H9 (cell line): ENCODE measurements at regions not wholly inside any gene's neighbourhood (a gene's known extent, or its start where the extent isn't known, plus 50 kb on each side); places are given as distances from the start of the nearest gene placed in this dataset.

ENCODE experiments used
- DNase-seq: peaks from one replicate; pipeline ENCODE4 v3.0.0-alpha.2; 2017
- H2AFZ ChIP-seq: one replicate; pipeline ENCODE4 v1.6.1; 2013; ENCODE audit warnings: mild to moderate bottlenecking, low read length, control low read depth, moderate library complexity
- H2AK5ac ChIP-seq: 2 replicates; pipeline ENCODE4 v1.6.1; 2013; ENCODE audit warnings: low read length, control low read depth, mixed read lengths; ENCODE audit not compliant: insufficient read length
- H2BK120ac ChIP-seq: one replicate; pipeline ENCODE4 v1.6.1; 2013; ENCODE audit warnings: low read depth, mild to moderate bottlenecking, low read length, control low read depth, inconsistent platforms; ENCODE audit not compliant: poor library complexity, severe bottlenecking
- H2BK12ac ChIP-seq: 2 replicates; pipeline ENCODE4 v1.6.1; 2013; ENCODE audit warnings: low read length, control low read depth, mixed read lengths, low read depth; ENCODE audit not compliant: insufficient read length
- H2BK15ac ChIP-seq: 2 replicates; pipeline ENCODE4 v1.6.1; 2013; ENCODE audit warnings: low read depth, low read length, control low read depth
- H2BK20ac ChIP-seq: one replicate; pipeline ENCODE4 v1.6.1; 2013; ENCODE audit warnings: low read depth, mild to moderate bottlenecking, low read length, control low read depth, inconsistent platforms; ENCODE audit not compliant: poor library complexity, severe bottlenecking
- H2BK5ac ChIP-seq: 2 replicates; pipeline ENCODE4 v1.6.1; 2013; ENCODE audit warnings: low read length, control low read depth, mixed read lengths; ENCODE audit not compliant: insufficient read length
- H3K14ac ChIP-seq: 2 replicates; pipeline ENCODE4 v1.6.1; 2013; ENCODE audit warnings: low read length, control low read depth; ENCODE audit not compliant: insufficient read depth
- H3K18ac ChIP-seq: 2 replicates; pipeline ENCODE4 v1.6.1; 2013; ENCODE audit warnings: low read depth, mild to moderate bottlenecking, mixed read lengths, low read length, control low read depth; ENCODE audit not compliant: insufficient read length
- H3K23ac ChIP-seq: 2 replicates; pipeline ENCODE4 v1.6.1; 2013; ENCODE audit warnings: low read length, control low read depth, mixed read lengths, low read depth; ENCODE audit not compliant: insufficient read length
- H3K23me2 ChIP-seq: 2 replicates; pipeline ENCODE4 v1.6.1; 2013; ENCODE audit warnings: low read depth, mild to moderate bottlenecking, mixed read lengths, low read length, control low read depth; ENCODE audit not compliant: insufficient read length, poor library complexity, severe bottlenecking
- H3K27ac ChIP-seq: 2 replicates; pipeline ENCODE4 v1.5.1; 2013; ENCODE audit warnings: low read length, control low read depth, mixed read lengths, low read depth; ENCODE audit not compliant: insufficient read length
- H3K27me3 ChIP-seq: 2 replicates; pipeline ENCODE4 v1.6.1; 2013; ENCODE audit warnings: low read length, control low read depth, inconsistent platforms; ENCODE audit not compliant: insufficient read depth
- H3K4ac ChIP-seq: 2 replicates; pipeline ENCODE4 v1.6.1; 2013; ENCODE audit warnings: low read depth, mild to moderate bottlenecking, control low read depth, inconsistent platforms, low read length, moderate library complexity
- H3K4me1 ChIP-seq: 2 replicates; pipeline ENCODE4 v1.6.1; 2013; ENCODE audit warnings: low read length, control low read depth, inconsistent platforms; ENCODE audit not compliant: insufficient read depth
- H3K4me2 ChIP-seq: 2 replicates; pipeline ENCODE4 v1.6.1; 2013; ENCODE audit warnings: low read length, control low read depth, mixed read lengths; ENCODE audit not compliant: insufficient read length, insufficient read depth
- H3K56ac ChIP-seq: 2 replicates; pipeline ENCODE4 v1.6.1; 2013; ENCODE audit warnings: low read depth, mild to moderate bottlenecking, mixed read lengths, low read length, control low read depth; ENCODE audit not compliant: insufficient read length
- H3K79me1 ChIP-seq: 2 replicates; pipeline ENCODE4 v1.6.1; 2013; ENCODE audit warnings: low read depth, mild to moderate bottlenecking, moderate library complexity, low read length, control low read depth, inconsistent platforms; ENCODE audit not compliant: insufficient read depth, poor library complexity, severe bottlenecking
- H3K79me2 ChIP-seq: 2 replicates; pipeline ENCODE4 v1.6.1; 2013; ENCODE audit warnings: low read length, control low read depth, inconsistent platforms; ENCODE audit not compliant: insufficient read depth
- H3K9ac ChIP-seq: 2 replicates; pipeline ENCODE4 v1.6.1; 2013; ENCODE audit warnings: low read length, control low read depth, mixed read lengths; ENCODE audit not compliant: insufficient read length; ENCODE audit errors: extremely low read depth
- H3K9me3 ChIP-seq: one replicate; pipeline ENCODE4 v1.6.1; 2013; ENCODE audit warnings: low read depth, low read length, inconsistent platforms; ENCODE audit not compliant: control insufficient read depth
- H3T11ph ChIP-seq: one replicate; pipeline ENCODE4 v1.6.1; 2013; ENCODE audit warnings: mild to moderate bottlenecking, low read length, control low read depth, inconsistent platforms
- H4K20me1 ChIP-seq: one replicate; pipeline ENCODE4 v1.6.1; 2013; ENCODE audit not compliant: control insufficient read depth, insufficient read length, insufficient read depth
- H4K5ac ChIP-seq: 2 replicates; pipeline ENCODE4 v1.6.1; 2013; ENCODE audit warnings: low read depth, mild to moderate bottlenecking, mixed read lengths, low read length, control low read depth; ENCODE audit not compliant: insufficient read length
- H4K8ac ChIP-seq: replicated peaks from 2 replicates; pipeline ENCODE4 v1.6.1; 2013; ENCODE audit warnings: low read length, control low read depth, mixed read lengths, low read depth; ENCODE audit not compliant: insufficient read length
- H4K91ac ChIP-seq: 2 replicates; pipeline ENCODE4 v1.6.1; 2013; ENCODE audit warnings: low read depth, mild to moderate bottlenecking, moderate library complexity, mixed read lengths, low read length, control low read depth; ENCODE audit not compliant: insufficient read length
- H3K27ac Mint-ChIP-seq, 3 experiments: 2 replicates in 2 of 3; 3 replicates in 1 of 3; pipeline ENCODE4 v1.8.0; 2020 to 2021; ENCODE audit warnings: mixed read lengths in 3 of 3, mild to moderate bottlenecking in 1 of 3, moderate library complexity in 1 of 3
- H3K27me3 Mint-ChIP-seq: 2 replicates; pipeline ENCODE4 v1.8.0; 2021; ENCODE audit warnings: low read depth, mild to moderate bottlenecking, moderate library complexity, mixed read lengths
- H3K36me3 Mint-ChIP-seq, 3 experiments: 2 replicates in 2 of 3; 3 replicates in 1 of 3; pipeline ENCODE4 v1.8.0; 2020 to 2021; ENCODE audit warnings: low read depth in 3 of 3, mixed read lengths in 3 of 3; ENCODE audit not compliant: insufficient read depth in 1 of 3
- H3K4me1 Mint-ChIP-seq, 2 experiments: 2 replicates each; pipeline ENCODE4 v1.8.0; 2020; ENCODE audit warnings: mixed read lengths in 2 of 2
- H3K4me3 Mint-ChIP-seq, 2 experiments: 2 replicates in 1 of 2; 3 replicates in 1 of 2; pipeline ENCODE4 v1.8.0; 2020 to 2021; ENCODE audit warnings: mild to moderate bottlenecking in 2 of 2, mixed read lengths in 2 of 2, moderate library complexity in 1 of 2
- H3K9me3 Mint-ChIP-seq, 2 experiments: 2 replicates in 1 of 2; 3 replicates in 1 of 2; pipeline ENCODE4 v1.8.0; 2020; ENCODE audit warnings: mild to moderate bottlenecking in 2 of 2, mixed read lengths in 2 of 2, moderate library complexity in 1 of 2
- CTCF ChIP-seq: fragments of 200-600 bp; sonication (generic); conservative IDR thresholded peaks from 3 replicates; pipeline ENCODE4 v1.8.0; 2021; ENCODE audit warnings: antibody characterized with exemption, mild to moderate bottlenecking
- WGBS: extraction: QIAGEN DNeasy Blood & Tissue Kit; methylation state at CpG from one replicate; pipeline ENCODE4 v1.1.7; 2013; ENCODE audit warnings: missing lambda C conversion rate, low lambda C conversion rate, mixed read lengths; ENCODE audit not compliant: insufficient read length; ENCODE audit errors: extremely low coverage; 5-methylcytosine and 5-hydroxymethylcytosine counted together

GRCh38 chr16:82542714-82543113 is 84.1 kb upstream of the CDH13 start:
- Histone ChIP-seq H2BK120ac (no peak overlapping the region), H3K79me1 (no peaks in the 10 kb centered on the region), H3K56ac (no peak overlapping the region), H4K5ac (no peak overlapping the region), H2AK5ac (no peak overlapping the region), H3K4me1 (peaks cover 3% of the 10 kb centered on the region; the same call in 1 of the 2 replicates), H2AFZ (no peak overlapping the region), H3K27ac (no peak overlapping the region), H3K9me3 (no peaks in the 10 kb centered on the region), H2BK12ac (no peak overlapping the region), H4K20me1 (no peaks in the 10 kb centered on the region), H3K23ac (no peak overlapping the region), H3K18ac (no peak overlapping the region), H3K4ac (no peak overlapping the region), H3K14ac (no peak overlapping the region), H3K23me2 (no peaks in the 10 kb centered on the region), H2BK5ac (no peak overlapping the region), H3K4me2 (no peak overlapping the region), H3T11ph (no peak overlapping the region), H2BK15ac (no peak overlapping the region), H3K27me3 (no peaks in the 10 kb centered on the region), H4K8ac (no peak overlapping the region), H3K79me2 (no peaks in the 10 kb centered on the region), H3K9ac (no peak overlapping the region), H2BK20ac (no peak overlapping the region), H4K91ac (no peak overlapping the region)
- TF ChIP-seq CTCF = no peak
- H3K36me3 Mint-ChIP-seq = no peaks in the 10 kb centered on the region; a peak in 1 of 7 replicates
- H3K27me3 Mint-ChIP-seq = peaks cover 53% of the 10 kb centered on the region
- peaks cover 3 to 4% of the 10 kb centered on the region in 2 experiments; a peak in 1 of 5 replicates for H3K9me3 Mint-ChIP-seq
- no CpG with 5 or more reads among the region's 1 CpG for WGBS
- H3K4me3 Mint-ChIP-seq = no peak overlapping the region
- no peak for DNase-seq
- no peak overlapping the region for H3K27ac Mint-ChIP-seq
- H3K4me1 Mint-ChIP-seq = peaks cover 19 to 22% of the 10 kb centered on the region in 2 experiments
